ENCODE measurements at regions not wholly inside any gene's neighbourhood (a gene's known extent, or its start where the extent isn't known, plus 50 kb on each side); places are given as distances from the start of the nearest gene placed in this dataset.

DNA sequence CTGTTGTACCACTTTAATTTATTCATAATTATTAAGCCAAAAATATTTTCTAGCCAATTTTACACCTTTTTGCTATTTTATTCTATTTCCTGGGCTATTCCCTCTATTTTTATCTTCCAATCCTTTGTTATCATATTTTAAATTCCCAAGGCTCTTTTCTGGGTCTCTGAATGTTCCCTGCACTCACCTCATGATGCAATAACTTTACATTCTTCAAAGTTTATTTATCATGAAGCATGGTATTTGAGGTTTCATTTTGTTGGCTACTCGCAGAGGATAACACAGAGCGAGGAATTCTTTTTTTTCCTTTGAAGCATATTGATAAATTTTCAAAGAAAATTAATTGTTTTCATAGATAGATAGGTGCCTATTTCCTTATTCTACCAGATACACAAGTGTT lies 489.8 kb upstream of the TMPRSS15 start:
- H4K8ac ChIP-seq (ENCODE audit: low read depth, low read length): no peak overlapping the region
- no peak overlapping the region for H2BK15ac ChIP-seq (ENCODE audit: low read length)
- WGBS, 2 donors (ENCODE audit: extremely low coverage in 2 of 2, insufficient read length in 2 of 2, insufficient replicate concordance in 1 of 2): no CpG with 5 or more reads among the region's 2 CpGs
- no peak overlapping the region for H3K9ac ChIP-seq (ENCODE audit: low read depth, low read length, poor library complexity)
- no peak overlapping the region for H3K27ac ChIP-seq (replicated peaks; ENCODE audit: low read length)
- H3K4me2 ChIP-seq (ENCODE audit: insufficient read depth, low read length, poor library complexity, severe bottlenecking): no peak overlapping the region
- no peak overlapping the region for H3K14ac ChIP-seq (ENCODE audit: low read length)
- H3K4me1 ChIP-seq (ENCODE audit: control insufficient read depth in 2 of 2, insufficient read depth in 1 of 2, low read depth in 1 of 2, low read length in 2 of 2): no peaks in the 10 kb centered on the region
- DNase-seq (ENCODE audit: low spot score): no peak
- H3K27me3 ChIP-seq (ENCODE audit: control insufficient read depth in 3 of 3, insufficient read depth in 3 of 3, low read depth in 1 of 3, low read length in 3 of 3): no peaks in the 10 kb centered on the region
- H3K4me3 ChIP-seq (ENCODE audit: low read length in 2 of 2): no peak overlapping the region
- no peak overlapping the region for H2BK12ac ChIP-seq (ENCODE audit: low read length)
- H3K79me1 ChIP-seq (ENCODE audit: low read depth, low read length): no peaks in the 10 kb centered on the region
- H2AK5ac ChIP-seq (ENCODE audit: low read depth, low read length): no peak overlapping the region
- H3K18ac ChIP-seq (ENCODE audit: low read length): no peak overlapping the region
- H2BK120ac ChIP-seq (ENCODE audit: low read depth, low read length): no peak overlapping the region
- no peak overlapping the region for H2BK5ac ChIP-seq (ENCODE audit: low read length)
- H3K36me3 ChIP-seq (replicated peaks in 1 of 2; ENCODE audit: control insufficient read depth in 2 of 2, insufficient read depth in 2 of 2, low read length in 2 of 2): no peaks in the 10 kb centered on the region
- no peaks in the 10 kb centered on the region for H3K9me3 ChIP-seq (replicated peaks in 1 of 2; ENCODE audit: control insufficient read depth in 2 of 2, insufficient read depth in 1 of 2, low read depth in 1 of 2, low read length in 2 of 2)
- H3K4ac ChIP-seq (ENCODE audit: low read length): no peak overlapping the region
- H3K23ac ChIP-seq (ENCODE audit: low read depth, low read length, poor library complexity): no peak overlapping the region
- H2AFZ ChIP-seq (ENCODE audit: low read length): no peak overlapping the region
- H4K91ac ChIP-seq (ENCODE audit: low read depth, low read length, poor library complexity): no peak overlapping the region

GRCh38 chr21:18894387-18894786 lies 490.8 kb upstream of the TMPRSS15 start:
- no peaks in the 10 kb centered on the region for H3K36me3 ChIP-seq (replicated peaks in 1 of 2; ENCODE audit: control insufficient read depth in 2 of 2, insufficient read depth in 2 of 2, low read length in 2 of 2)
- no peaks in the 10 kb centered on the region for H3K4me1 ChIP-seq (ENCODE audit: control insufficient read depth in 2 of 2, insufficient read depth in 1 of 2, low read depth in 1 of 2, low read length in 2 of 2)
- H3K4me2 ChIP-seq (ENCODE audit: insufficient read depth, low read length, poor library complexity, severe bottlenecking): no peak overlapping the region
- no peaks in the 10 kb centered on the region for H3K9me3 ChIP-seq (replicated peaks in 1 of 2; ENCODE audit: control insufficient read depth in 2 of 2, insufficient read depth in 1 of 2, low read depth in 1 of 2, low read length in 2 of 2)
- no peak overlapping the region for H3K9ac ChIP-seq (ENCODE audit: low read depth, low read length, poor library complexity)
- H2BK12ac ChIP-seq (ENCODE audit: low read length): no peak overlapping the region
- H4K8ac ChIP-seq (ENCODE audit: low read depth, low read length): no peak overlapping the region
- no peaks in the 10 kb centered on the region for H3K79me1 ChIP-seq (ENCODE audit: low read depth, low read length)
- no peak overlapping the region for H2AK5ac ChIP-seq (ENCODE audit: low read depth, low read length)
- H3K27me3 ChIP-seq (ENCODE audit: control insufficient read depth in 3 of 3, insufficient read depth in 3 of 3, low read depth in 1 of 3, low read length in 3 of 3): no peaks in the 10 kb centered on the region
- no peak overlapping the region for H3K18ac ChIP-seq (ENCODE audit: low read length)
- H2BK120ac ChIP-seq (ENCODE audit: low read depth, low read length): no peak overlapping the region
- no peak overlapping the region for H3K4me3 ChIP-seq (ENCODE audit: low read length in 2 of 2)
- H2AFZ ChIP-seq (ENCODE audit: low read length): no peak overlapping the region
- H3K14ac ChIP-seq (ENCODE audit: low read length): no peak overlapping the region
- H2BK5ac ChIP-seq (ENCODE audit: low read length): no peak overlapping the region
- H2BK15ac ChIP-seq (ENCODE audit: low read length): no peak overlapping the region
- H3K4ac ChIP-seq (ENCODE audit: low read length): no peak overlapping the region
- no peak for DNase-seq (ENCODE audit: low spot score)
- WGBS, 2 donors (ENCODE audit: extremely low coverage in 2 of 2, insufficient read length in 2 of 2, insufficient replicate concordance in 1 of 2): no CpG with 5 or more reads among the region's 1 CpG
- H3K27ac ChIP-seq (replicated peaks; ENCODE audit: low read length): no peak overlapping the region
- no peak overlapping the region for H3K23ac ChIP-seq (ENCODE audit: low read depth, low read length, poor library complexity)
- no peak overlapping the region for H4K91ac ChIP-seq (ENCODE audit: low read depth, low read length, poor library complexity)

DNA sequence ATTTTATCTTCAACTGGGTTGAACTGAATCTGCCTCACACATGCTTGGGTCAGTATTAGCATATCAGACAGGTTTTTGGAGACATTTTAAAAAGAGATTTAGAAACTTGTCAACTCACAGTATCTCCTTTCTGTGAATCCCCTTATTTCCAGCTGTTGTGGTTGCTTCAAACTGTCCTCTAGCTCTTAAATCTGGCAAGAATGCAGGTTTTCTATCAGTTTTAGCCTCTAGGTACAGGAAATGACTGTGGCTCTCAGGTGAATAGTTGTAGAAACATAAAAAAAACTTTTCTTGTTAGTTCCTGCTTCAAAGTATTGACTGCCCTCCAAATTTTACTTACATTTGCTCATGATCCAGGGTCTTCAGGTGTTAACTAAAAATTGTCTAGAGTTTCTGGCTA lies 495.7 kb upstream of the TMPRSS15 start:
- Histone ChIP-seq H2BK5ac (ENCODE audit: low read length) (no peak overlapping the region), H3K4me1 (ENCODE audit: control insufficient read depth in 2 of 2, insufficient read depth in 1 of 2, low read depth in 1 of 2, low read length in 2 of 2) (no peaks in the 10 kb centered on the region), H4K8ac (ENCODE audit: low read depth, low read length) (no peak overlapping the region), H3K79me1 (ENCODE audit: low read depth, low read length) (no peaks in the 10 kb centered on the region), H3K27ac (replicated peaks; ENCODE audit: low read length) (no peak overlapping the region), H2AFZ (ENCODE audit: low read length) (no peak overlapping the region), H3K18ac (ENCODE audit: low read length) (no peak overlapping the region), H3K14ac (ENCODE audit: low read length) (no peak overlapping the region), H4K91ac (ENCODE audit: low read depth, low read length, poor library complexity) (no peak overlapping the region), H2BK15ac (ENCODE audit: low read length) (no peak overlapping the region), H3K4ac (ENCODE audit: low read length) (no peak overlapping the region), H2BK12ac (ENCODE audit: low read length) (no peak overlapping the region), H2BK120ac (ENCODE audit: low read depth, low read length) (no peak overlapping the region), H2AK5ac (ENCODE audit: low read depth, low read length) (no peak overlapping the region), H3K9ac (ENCODE audit: low read depth, low read length, poor library complexity) (no peak overlapping the region), H3K9me3 (replicated peaks in 1 of 2; ENCODE audit: control insufficient read depth in 2 of 2, insufficient read depth in 1 of 2, low read depth in 1 of 2, low read length in 2 of 2) (no peaks in the 10 kb centered on the region), H3K4me3 (ENCODE audit: low read length in 2 of 2) (no peak overlapping the region), H3K36me3 (replicated peaks in 1 of 2; ENCODE audit: control insufficient read depth in 2 of 2, insufficient read depth in 2 of 2, low read length in 2 of 2) (no peaks in the 10 kb centered on the region), H3K27me3 (ENCODE audit: control insufficient read depth in 3 of 3, insufficient read depth in 3 of 3, low read depth in 1 of 3, low read length in 3 of 3) (no peaks in the 10 kb centered on the region), H3K23ac (ENCODE audit: low read depth, low read length, poor library complexity) (no peak overlapping the region), H3K4me2 (ENCODE audit: insufficient read depth, low read length, poor library complexity, severe bottlenecking) (no peak overlapping the region)
- no peak for DNase-seq (ENCODE audit: low spot score)

DNA sequence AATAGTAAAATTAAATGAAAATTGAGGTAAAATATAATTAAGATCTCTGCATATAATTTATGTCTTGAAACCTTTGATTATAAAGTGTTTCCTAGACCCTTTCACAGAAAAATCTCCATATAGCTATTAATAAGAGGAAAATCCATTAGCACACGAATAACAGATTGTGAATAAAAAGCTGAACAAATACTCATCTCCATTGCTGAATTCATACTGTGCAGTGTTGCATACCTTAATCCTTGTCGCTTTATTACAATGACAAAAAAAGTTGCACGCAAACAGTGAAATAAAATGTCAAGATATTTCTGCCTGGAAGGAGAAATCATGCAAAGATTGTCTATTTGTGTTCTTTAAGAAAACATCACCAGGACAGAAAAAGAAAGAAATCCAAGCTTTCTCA lies 499.1 kb upstream of the TMPRSS15 start:
- Histone ChIP-seq H2BK12ac (ENCODE audit: low read length) (no peak overlapping the region), H3K23ac (ENCODE audit: low read depth, low read length, poor library complexity) (no peak overlapping the region), H3K27ac (replicated peaks; ENCODE audit: low read length) (no peak overlapping the region), H3K4ac (ENCODE audit: low read length) (no peak overlapping the region), H3K9ac (ENCODE audit: low read depth, low read length, poor library complexity) (no peak overlapping the region), H2BK120ac (ENCODE audit: low read depth, low read length) (no peak overlapping the region), H3K9me3 (replicated peaks in 1 of 2; ENCODE audit: control insufficient read depth in 2 of 2, insufficient read depth in 1 of 2, low read depth in 1 of 2, low read length in 2 of 2) (no peaks in the 10 kb centered on the region), H3K36me3 (replicated peaks in 1 of 2; ENCODE audit: control insufficient read depth in 2 of 2, insufficient read depth in 2 of 2, low read length in 2 of 2) (no peaks in the 10 kb centered on the region), H2BK5ac (ENCODE audit: low read length) (no peak overlapping the region), H3K4me2 (ENCODE audit: insufficient read depth, low read length, poor library complexity, severe bottlenecking) (no peak overlapping the region), H3K14ac (ENCODE audit: low read length) (no peak overlapping the region), H2BK15ac (ENCODE audit: low read length) (no peak overlapping the region), H3K79me1 (ENCODE audit: low read depth, low read length) (no peaks in the 10 kb centered on the region), H2AFZ (ENCODE audit: low read length) (peak overlapping the region; percentile 14), H4K91ac (ENCODE audit: low read depth, low read length, poor library complexity) (no peak overlapping the region), H3K4me1 (ENCODE audit: control insufficient read depth in 2 of 2, insufficient read depth in 1 of 2, low read depth in 1 of 2, low read length in 2 of 2) (no peaks in the 10 kb centered on the region), H3K18ac (ENCODE audit: low read length) (no peak overlapping the region), H4K8ac (ENCODE audit: low read depth, low read length) (no peak overlapping the region), H3K27me3 (ENCODE audit: control insufficient read depth in 3 of 3, insufficient read depth in 3 of 3, low read depth in 1 of 3, low read length in 3 of 3) (no peaks in the 10 kb centered on the region), H3K4me3 (ENCODE audit: low read length in 2 of 2) (no peak overlapping the region), H2AK5ac (ENCODE audit: low read depth, low read length) (no peak overlapping the region)
- DNase-seq (ENCODE audit: low spot score): no peak
- no CpG with 5 or more reads among the region's 3 CpGs for WGBS, 2 donors (ENCODE audit: extremely low coverage in 2 of 2, insufficient read length in 2 of 2, insufficient replicate concordance in 1 of 2)

All from neuronal stem cell (in vitro differentiated cells).